CD14-positive monocyte (primary cell): ENCODE measurements at regions not wholly inside any gene's neighbourhood (a gene's known extent, or its start where the extent isn't known, plus 50 kb on each side); places are given as distances from the start of the nearest gene placed in this dataset.
A peak's percentile ranks its signal among the peaks of the same experiment; 100 is the strongest.

ENCODE experiments used
- DNase-seq, 3 donors: peaks; one replicate each; pipeline ENCODE4 v3.0.0-alpha.2; 2011 to 2022
- H2AFZ ChIP-seq: 2 replicates; pipeline ENCODE4 v1.6.0; 2012; ENCODE audit warnings: mild to moderate bottlenecking, low read depth, low read length, inconsistent platforms; ENCODE audit not compliant: insufficient read depth, poor library complexity, severe bottlenecking
- H3K27ac ChIP-seq, 2 donors: 1 replicate in 1 of 2; 2 replicates in 1 of 2; pipeline ENCODE4 v1.5.1; 2012 to 2013; ENCODE audit warnings: low read length in 2 of 2, control low read depth in 1 of 2, inconsistent platforms in 1 of 2, low read depth in 1 of 2, mild to moderate bottlenecking in 1 of 2
- H3K27me3 ChIP-seq, 2 donors: one replicate each; pipeline versions ENCODE4 v1.6.0 to v1.6.1; 2011 to 2013; ENCODE audit warnings: low read length in 2 of 2; ENCODE audit not compliant: control insufficient read depth in 2 of 2, insufficient read depth in 2 of 2
- H3K36me3 ChIP-seq, 2 donors: replicated peaks in 1 of 2; 1 replicate in 1 of 2; 2 replicates in 1 of 2; pipeline versions ENCODE4 v1.5.1 to v1.6.1; 2012 to 2013; ENCODE audit warnings: low read length in 2 of 2, control low read depth in 1 of 2, inconsistent platforms in 1 of 2, mild to moderate bottlenecking in 1 of 2; ENCODE audit not compliant: insufficient read depth in 2 of 2, control insufficient read depth in 1 of 2
- H3K4me1 ChIP-seq, 2 donors: 1 replicate in 1 of 2; 2 replicates in 1 of 2; pipeline versions ENCODE4 v1.5.1 to v1.6.1; 2012 to 2013; ENCODE audit warnings: low read length in 2 of 2, control low read depth in 1 of 2, inconsistent platforms in 1 of 2, mild to moderate bottlenecking in 1 of 2, moderate library complexity in 1 of 2; ENCODE audit not compliant: insufficient read depth in 2 of 2, control insufficient read depth in 1 of 2
- H3K4me2 ChIP-seq: replicated peaks from 2 replicates; pipeline ENCODE3; 2012; ENCODE audit warnings: low read length, moderate library complexity, mild to moderate bottlenecking; ENCODE audit not compliant: poor library complexity, severe bottlenecking; ENCODE audit errors: extremely low read depth
- H3K4me3 ChIP-seq, 3 experiments: fragments of 200-600 bp in 1 of 3; sonication (generic) in 1 of 3; replicated peaks in 1 of 3; 1 replicate in 2 of 3; 2 replicates in 1 of 3; pipeline ENCODE4 v1.5.1; 2011 to 2013; ENCODE audit warnings: low read length in 3 of 3, mild to moderate bottlenecking in 3 of 3, control low read depth in 2 of 3, low read depth in 2 of 3, inconsistent platforms in 1 of 3, moderate library complexity in 1 of 3
- H3K79me2 ChIP-seq: 2 replicates; pipeline ENCODE4 v1.6.0; 2012; ENCODE audit warnings: mild to moderate bottlenecking, control low read depth, inconsistent platforms, low read length, moderate library complexity; ENCODE audit not compliant: insufficient read depth
- H3K9ac ChIP-seq: 2 replicates; pipeline ENCODE4 v1.6.0; 2017; ENCODE audit warnings: low read length, mild to moderate bottlenecking; ENCODE audit not compliant: insufficient read depth, poor library complexity, severe bottlenecking
- H3K9me3 ChIP-seq, 2 donors: replicated peaks in 1 of 2; 1 replicate in 1 of 2; 2 replicates in 1 of 2; pipeline versions ENCODE4 v1.5.1 to v1.6.1; 2012 to 2013; ENCODE audit warnings: low read length in 2 of 2, control low read depth in 1 of 2; ENCODE audit not compliant: control insufficient read depth in 1 of 2, insufficient read depth in 1 of 2
- H4K20me1 ChIP-seq: 2 replicates; pipeline ENCODE4 v1.6.0; 2012; ENCODE audit warnings: mild to moderate bottlenecking, low read length, control low read depth, moderate library complexity; ENCODE audit not compliant: insufficient read depth
- H3K27ac Mint-ChIP-seq, 7 donors: one replicate each; pipeline ENCODE4 v1.8.0; 2020; ENCODE audit warnings: mild to moderate bottlenecking in 7 of 7, mixed read lengths in 7 of 7, moderate library complexity in 6 of 7, inconsistent platforms in 2 of 7
- H3K27me3 Mint-ChIP-seq, 3 donors: one replicate each; pipeline ENCODE4 v1.8.0; 2021 to 2022; ENCODE audit warnings: low read depth in 3 of 3, mild to moderate bottlenecking in 3 of 3, mixed read lengths in 3 of 3, moderate library complexity in 3 of 3, inconsistent platforms in 1 of 3
- H3K36me3 Mint-ChIP-seq, 2 donors: one replicate each; pipeline ENCODE4 v1.8.0; 2020; ENCODE audit warnings: mixed read lengths in 2 of 2, inconsistent platforms in 1 of 2, mild to moderate bottlenecking in 1 of 2
- H3K4me1 Mint-ChIP-seq: one replicate; pipeline ENCODE4 v1.8.0; 2020; ENCODE audit warnings: mild to moderate bottlenecking, mixed read lengths
- H3K4me3 Mint-ChIP-seq, 2 donors: one replicate each; pipeline ENCODE4 v1.8.0; 2020; ENCODE audit warnings: mild to moderate bottlenecking in 2 of 2, mixed read lengths in 2 of 2, moderate library complexity in 1 of 2
- H3K9me3 Mint-ChIP-seq, 7 donors: one replicate each; pipeline ENCODE4 v1.8.0; 2020 to 2022; ENCODE audit warnings: mixed read lengths in 7 of 7, mild to moderate bottlenecking in 6 of 7, moderate library complexity in 6 of 7, inconsistent platforms in 2 of 7
- WGBS: methylation state at CpG from one replicate; pipeline ENCODE4 v1.1.5; 2013; ENCODE audit warnings: missing lambda C conversion rate; ENCODE audit not compliant: insufficient coverage; 5-methylcytosine and 5-hydroxymethylcytosine counted together
- intact Hi-C, 2 donors: fragments of 100-400 bp; cut with micrococcal nuclease; formaldehyde crosslinking; loops; one replicate each; pipeline versions ENCODE4 v1.15.0 to v1.15.1; 2023
- TF ChIP-seq, protein P1 (sequence below): fragments of 200-600 bp; IDR thresholded peaks from one replicate; pipeline ENCODE4 v1.8.0; 2022; ENCODE audit warnings: antibody characterized with exemption, mild to moderate bottlenecking

DNA sequence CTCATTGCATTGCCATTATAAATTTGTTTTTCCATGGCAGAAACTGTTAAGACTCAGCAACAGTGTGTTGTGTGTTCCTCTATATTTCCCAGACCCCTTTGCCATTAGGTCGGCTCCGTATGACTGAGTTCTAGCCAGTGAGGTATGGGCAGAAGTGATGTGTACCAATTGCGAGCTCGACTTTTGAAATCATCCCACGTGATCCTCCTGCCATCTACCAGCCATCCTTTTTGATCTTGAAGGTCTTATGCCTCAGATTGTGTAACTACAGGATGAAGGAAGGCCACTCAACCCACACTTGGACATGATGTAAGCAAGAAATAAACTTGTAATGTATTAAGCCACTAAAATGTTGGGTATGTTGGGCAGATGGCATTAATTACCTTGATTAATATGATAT, 562.3 kb downstream of the PDCD6IP start:
- TF ChIP-seq, protein P1, sequence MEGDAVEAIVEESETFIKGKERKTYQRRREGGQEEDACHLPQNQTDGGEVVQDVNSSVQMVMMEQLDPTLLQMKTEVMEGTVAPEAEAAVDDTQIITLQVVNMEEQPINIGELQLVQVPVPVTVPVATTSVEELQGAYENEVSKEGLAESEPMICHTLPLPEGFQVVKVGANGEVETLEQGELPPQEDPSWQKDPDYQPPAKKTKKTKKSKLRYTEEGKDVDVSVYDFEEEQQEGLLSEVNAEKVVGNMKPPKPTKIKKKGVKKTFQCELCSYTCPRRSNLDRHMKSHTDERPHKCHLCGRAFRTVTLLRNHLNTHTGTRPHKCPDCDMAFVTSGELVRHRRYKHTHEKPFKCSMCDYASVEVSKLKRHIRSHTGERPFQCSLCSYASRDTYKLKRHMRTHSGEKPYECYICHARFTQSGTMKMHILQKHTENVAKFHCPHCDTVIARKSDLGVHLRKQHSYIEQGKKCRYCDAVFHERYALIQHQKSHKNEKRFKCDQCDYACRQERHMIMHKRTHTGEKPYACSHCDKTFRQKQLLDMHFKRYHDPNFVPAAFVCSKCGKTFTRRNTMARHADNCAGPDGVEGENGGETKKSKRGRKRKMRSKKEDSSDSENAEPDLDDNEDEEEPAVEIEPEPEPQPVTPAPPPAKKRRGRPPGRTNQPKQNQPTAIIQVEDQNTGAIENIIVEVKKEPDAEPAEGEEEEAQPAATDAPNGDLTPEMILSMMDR = no peak
- Mint-ChIP-seq H3K4me3 (no peak overlapping the region), H3K36me3 (no peaks in the 10 kb centered on the region), H3K9me3 (peaks cover 0 to 4% (median 0%) of the 10 kb centered on the region in 7 donors), H3K4me1 (peaks cover 44% of the 10 kb centered on the region), H3K27ac (peak overlapping the region in 3 of 7 donors; percentile 15 to 42 (median 26)), H3K27me3 (peaks cover 0 to 5% (median 0%) of the 10 kb centered on the region in 3 donors)
- Histone ChIP-seq H3K4me1 (peaks cover 30 to 36% of the 10 kb centered on the region in 2 donors), H3K9me3 (no peaks in the 10 kb centered on the region), H3K4me3 (no peak overlapping the region), H3K79me2 (no peaks in the 10 kb centered on the region), H3K4me2 (no peak overlapping the region), H3K27me3 (no peaks in the 10 kb centered on the region), H4K20me1 (no peaks in the 10 kb centered on the region), H2AFZ (no peak overlapping the region), H3K27ac (peak overlapping the region in 1 of 2 donors; percentile 72), H3K9ac (no peak overlapping the region), H3K36me3 (no peaks in the 10 kb centered on the region)
- no CpG with 5 or more reads among the region's 5 CpGs for WGBS
- peak; percentile 45 to 77 (median 64) for DNase-seq
- intact Hi-C loops = loop anchor here in 1 of 2 donors (5.0 kb wide), 1 partner anchor 93 kb away; no protein-coding TSS in a partner anchor

DNA sequence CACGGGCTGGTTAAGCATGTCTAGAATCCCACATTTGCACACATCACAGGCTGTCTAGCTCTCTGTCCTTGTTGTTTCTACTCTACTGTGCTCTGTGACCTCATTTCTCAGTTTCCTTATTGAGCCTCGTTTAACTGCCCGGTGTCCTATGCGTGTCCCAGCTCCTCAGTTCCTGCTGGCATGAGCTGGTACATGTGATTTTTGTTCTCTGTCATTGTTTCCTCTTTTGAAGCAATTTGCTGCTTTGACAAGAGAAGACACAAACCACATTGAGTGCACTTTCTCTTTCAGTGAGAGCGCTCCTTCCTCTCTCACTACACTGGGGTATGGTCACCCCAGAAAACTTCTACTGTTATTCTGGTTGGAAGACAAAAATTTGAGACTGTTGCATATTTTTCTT, 563.5 kb downstream of the PDCD6IP start:
- no peaks in the 10 kb centered on the region for H3K27me3 ChIP-seq
- H3K4me1 Mint-ChIP-seq = peaks cover 44% of the 10 kb centered on the region
- no CpG with 5 or more reads among the region's 5 CpGs for WGBS
- H3K4me3 Mint-ChIP-seq = peak overlapping the region in 1 of 2 donors; percentile 42
- H3K27ac ChIP-seq = peak overlapping the region; percentile 3 to 72
- H3K9me3 Mint-ChIP-seq = peaks cover 0 to 4% (median 0%) of the 10 kb centered on the region in 7 donors
- TF ChIP-seq, protein P1 = no peak
- no peak overlapping the region for H2AFZ ChIP-seq
- peak overlapping the region in 1 of 3 experiments; percentile 0 for H3K4me3 ChIP-seq
- H3K79me2 ChIP-seq = no peaks in the 10 kb centered on the region
- H3K36me3 ChIP-seq = no peaks in the 10 kb centered on the region
- peak overlapping the region; percentile 33 for H3K4me2 ChIP-seq
- no peaks in the 10 kb centered on the region for H4K20me1 ChIP-seq
- H3K36me3 Mint-ChIP-seq = no peaks in the 10 kb centered on the region
- H3K9me3 ChIP-seq = no peaks in the 10 kb centered on the region
- H3K27ac Mint-ChIP-seq = peak overlapping the region; percentile 74 to 90 (median 82)
- intact Hi-C loops = loop anchor here in 1 of 2 donors (5.0 kb wide), 1 partner anchor 95 kb away; no protein-coding TSS in a partner anchor
- H3K9ac ChIP-seq = no peak overlapping the region
- DNase-seq = peak; percentile 83 to 94 (median 88)
- H3K4me1 ChIP-seq = peaks cover 30 to 36% of the 10 kb centered on the region in 2 donors
- peaks cover 0 to 5% (median 0%) of the 10 kb centered on the region in 3 donors for H3K27me3 Mint-ChIP-seq
